ENCODE measurements at regions not wholly inside any gene's neighbourhood (a gene's known extent, or its start where the extent isn't known, plus 50 kb on each side); places are given as distances from the start of the nearest gene placed in this dataset.
A peak's percentile ranks its signal among the peaks of the same experiment; 100 is the strongest.
"Not testable (repeated sequence)": the region's sequence is repeated elsewhere in the genome, so short reads cannot be mapped to it uniquely, and the experiment has no call there.

- H3K27ac Mint-ChIP-seq, H3K4me3 Mint-ChIP-seq, H3K4me1 Mint-ChIP-seq, H3K27me3 Mint-ChIP-seq, H3K36me3 Mint-ChIP-seq, H3K9me3 Mint-ChIP-seq: not testable (repeated sequence)
These were observed 156.9 kb upstream of the CNOT2 start for GRCh38 chr12:70086372-70086771.

- peaks cover 0 to 6% (median 0%) of the 10 kb centered on the region in 3 donors for H3K9me3 Mint-ChIP-seq
- peaks cover 0 to 1% (median 0%) of the 10 kb centered on the region in 3 donors for H3K4me1 Mint-ChIP-seq
- peaks cover 2% of the 10 kb centered on the region for H3K36me3 Mint-ChIP-seq
These were observed 152.2 kb upstream of the CNOT2 start for GRCh38 chr12:70091021-70091521.

GRCh38 chr12:70094467-70094866 is 148.8 kb upstream of the CNOT2 start:
- Mint-ChIP-seq H3K4me1 (peaks cover 0 to 1% (median 0%) of the 10 kb centered on the region in 3 donors), H3K9me3 (peaks cover 0 to 4% (median 0%) of the 10 kb centered on the region in 3 donors), H3K27me3 (no peaks in the 10 kb centered on the region), H3K27ac (no peak overlapping the region), H3K36me3 (no peaks in the 10 kb centered on the region), H3K4me3 (no peak overlapping the region)

More at GRCh38 chr12:70091021-70091521, 152.2 kb upstream of the CNOT2 start:
- no peak overlapping the region for H3K4me3 Mint-ChIP-seq
- H3K27ac Mint-ChIP-seq, result no peak overlapping the region
- no peaks in the 10 kb centered on the region for H3K27me3 Mint-ChIP-seq

GRCh38 chr12:70096759-70097410 is 146.3 kb upstream of the CNOT2 start:
- H3K36me3 Mint-ChIP-seq, result no peaks in the 10 kb centered on the region
- H3K9me3 Mint-ChIP-seq, result peaks cover 0 to 4% (median 0%) of the 10 kb centered on the region in 3 donors
- no peak overlapping the region for H3K27ac Mint-ChIP-seq
- no peaks in the 10 kb centered on the region for H3K27me3 Mint-ChIP-seq
- no peak overlapping the region for H3K4me3 Mint-ChIP-seq
- peaks cover 0 to 1% (median 0%) of the 10 kb centered on the region in 3 donors for H3K4me1 Mint-ChIP-seq

GRCh38 chr12:70101064-70101463 is 142.2 kb upstream of the CNOT2 start:
- Mint-ChIP-seq H3K4me3 (no peak overlapping the region), H3K36me3 (no peaks in the 10 kb centered on the region), H3K4me1 (no peaks in the 10 kb centered on the region), H3K27ac (no peak overlapping the region), H3K9me3 (no peaks in the 10 kb centered on the region), H3K27me3 (peaks cover 5% of the 10 kb centered on the region)

- no peaks in the 10 kb centered on the region for H3K4me1 Mint-ChIP-seq
- peaks cover 6 to 19% (median 6%) of the 10 kb centered on the region in 3 donors for H3K9me3 Mint-ChIP-seq
- no peak overlapping the region for H3K27ac Mint-ChIP-seq
- H3K4me3 Mint-ChIP-seq, result no peak overlapping the region
- peaks cover 6% of the 10 kb centered on the region for H3K27me3 Mint-ChIP-seq
- H3K36me3 Mint-ChIP-seq, result no peaks in the 10 kb centered on the region
These were observed 136.9 kb upstream of the CNOT2 start for GRCh38 chr12:70106347-70106746.

GRCh38 chr12:70110085-70110484 is 133.1 kb upstream of the CNOT2 start:
- Mint-ChIP-seq H3K4me1 (no peaks in the 10 kb centered on the region), H3K36me3 (peaks cover 1% of the 10 kb centered on the region), H3K27me3 (peaks cover 3% of the 10 kb centered on the region), H3K4me3 (peak overlapping the region in 1 of 4 donors; percentile 57), H3K9me3 (peaks cover 14 to 29% (median 23%) of the 10 kb centered on the region in 3 donors), H3K27ac (no peak overlapping the region)

- Mint-ChIP-seq H3K36me3 (peaks cover 3% of the 10 kb centered on the region), H3K4me1 (peaks cover 0 to 4% (median 0%) of the 10 kb centered on the region in 3 donors), H3K27me3 (no peaks in the 10 kb centered on the region), H3K27ac (no peak overlapping the region), H3K9me3 (peaks cover under 1 to 12% (median 4%) of the 10 kb centered on the region in 3 donors), H3K4me3 (no peak overlapping the region)
These were observed 125.6 kb upstream of the CNOT2 start for GRCh38 chr12:70117670-70118069.

- Mint-ChIP-seq H3K36me3 (peaks cover 1% of the 10 kb centered on the region), H3K4me3 (no peak overlapping the region), H3K4me1 (peaks cover 0 to 4% (median 0%) of the 10 kb centered on the region in 3 donors), H3K9me3 (peaks cover 0 to 6% (median 0%) of the 10 kb centered on the region in 3 donors), H3K27ac (no peak overlapping the region), H3K27me3 (no peaks in the 10 kb centered on the region)
These were observed 122.3 kb upstream of the CNOT2 start for GRCh38 chr12:70120970-70121369.

- no peak overlapping the region for H3K4me3 Mint-ChIP-seq
- H3K27me3 Mint-ChIP-seq, result no peaks in the 10 kb centered on the region
- peaks cover 1% of the 10 kb centered on the region for H3K36me3 Mint-ChIP-seq
- H3K27ac Mint-ChIP-seq, result no peak overlapping the region
- peaks cover 0 to 6% (median 0%) of the 10 kb centered on the region in 3 donors for H3K9me3 Mint-ChIP-seq
- peaks cover 0 to 4% (median 0%) of the 10 kb centered on the region in 3 donors for H3K4me1 Mint-ChIP-seq
These were observed 121.7 kb upstream of the CNOT2 start for GRCh38 chr12:70121562-70121961.

- Mint-ChIP-seq H3K27ac (no peak overlapping the region), H3K36me3 (peaks cover 1% of the 10 kb centered on the region), H3K9me3 (peaks cover 0 to 6% (median 0%) of the 10 kb centered on the region in 3 donors), H3K4me3 (no peak overlapping the region), H3K27me3 (no peaks in the 10 kb centered on the region), H3K4me1 (peaks cover 0 to 4% (median 0%) of the 10 kb centered on the region in 3 donors)
These were observed 120.4 kb upstream of the CNOT2 start for GRCh38 chr12:70122804-70123203.

GRCh38 chr12:70149013-70149412 is 94.2 kb upstream of the CNOT2 start:
- H3K9me3 Mint-ChIP-seq, result peaks cover 0 to 6% (median under 1%) of the 10 kb centered on the region in 3 donors
- no peaks in the 10 kb centered on the region for H3K4me1 Mint-ChIP-seq
- no peak overlapping the region for H3K27ac Mint-ChIP-seq
- no peaks in the 10 kb centered on the region for H3K27me3 Mint-ChIP-seq
- H3K36me3 Mint-ChIP-seq, result no peaks in the 10 kb centered on the region
- H3K4me3 Mint-ChIP-seq, result no peak overlapping the region

- Mint-ChIP-seq H3K4me1 (no peaks in the 10 kb centered on the region), H3K4me3 (no peak overlapping the region), H3K36me3 (no peaks in the 10 kb centered on the region), H3K27ac (no peak overlapping the region), H3K27me3 (no peaks in the 10 kb centered on the region), H3K9me3 (peaks cover 0 to 6% (median 3%) of the 10 kb centered on the region in 3 donors)
These were observed 93.6 kb upstream of the CNOT2 start for GRCh38 chr12:70149665-70150064.

GRCh38 chr12:70150230-70150629 is 93.0 kb upstream of the CNOT2 start:
- Mint-ChIP-seq H3K9me3 (peaks cover 0 to 6% (median 3%) of the 10 kb centered on the region in 3 donors), H3K4me3 (no peak overlapping the region), H3K4me1 (no peaks in the 10 kb centered on the region), H3K27me3 (no peaks in the 10 kb centered on the region), H3K27ac (no peak overlapping the region), H3K36me3 (no peaks in the 10 kb centered on the region)

GRCh38 chr12:70151993-70152392 is 91.2 kb upstream of the CNOT2 start:
- H3K4me3 Mint-ChIP-seq, result no peak overlapping the region
- no peak overlapping the region for H3K27ac Mint-ChIP-seq
- H3K4me1 Mint-ChIP-seq, result no peaks in the 10 kb centered on the region
- no peaks in the 10 kb centered on the region for H3K36me3 Mint-ChIP-seq
- peaks cover 0 to 10% (median 3%) of the 10 kb centered on the region in 3 donors for H3K9me3 Mint-ChIP-seq
- no peaks in the 10 kb centered on the region for H3K27me3 Mint-ChIP-seq

GRCh38 chr12:70154087-70154638 is 89.1 kb upstream of the CNOT2 start:
- Mint-ChIP-seq H3K4me3 (no peak overlapping the region), H3K9me3 (peaks cover 2 to 18% (median 3%) of the 10 kb centered on the region in 3 donors), H3K27ac (no peak overlapping the region), H3K27me3 (no peaks in the 10 kb centered on the region), H3K36me3 (no peaks in the 10 kb centered on the region), H3K4me1 (no peaks in the 10 kb centered on the region)
